Sigmoid colon (tissue), 4 donors: ENCODE measurements at regions not wholly inside any gene's neighbourhood (a gene's known extent, or its start where the extent isn't known, plus 50 kb on each side); places are given as distances from the start of the nearest gene placed in this dataset.

Experiments used
- CTCF ChIP-seq, 4 experiments: fragments of 450-650 bp in 3 of 4; fragments of 200-600 bp in 1 of 4; IDR thresholded peaks; one replicate each; pipeline ENCODE4 v1.5.1; 2016 to 2019; ENCODE audit warnings: antibody characterized with exemption in 4 of 4, mild to moderate bottlenecking in 3 of 4, moderate library complexity in 2 of 4
- EP300 ChIP-seq, 4 donors: sonication (generic); formaldehyde crosslinking; IDR thresholded peaks; one replicate each; pipeline ENCODE4 v1.6.1; 2017; ENCODE audit warnings: antibody characterized with exemption in 4 of 4
- POLR2AphosphoS5 ChIP-seq, 4 donors: sonication (generic); formaldehyde crosslinking; IDR thresholded peaks; one replicate each; pipeline ENCODE4 v1.6.1; 2017; ENCODE audit warnings: antibody characterized with exemption in 4 of 4

- TF ChIP-seq CTCF (IDR thresholded peaks at IDR 0.05) = no peak
- TF ChIP-seq POLR2AphosphoS5 (IDR thresholded peaks at IDR 0.05) = no peak
- TF ChIP-seq EP300 (IDR thresholded peaks at IDR 0.05) = no peak
Measured at GRCh38 chr6:167513778-167514177, 188.9 kb downstream of the TTLL2 start.
